ENCODE measurements at regions not wholly inside any gene's neighbourhood (a gene's known extent, or its start where the extent isn't known, plus 50 kb on each side); places are given as distances from the start of the nearest gene placed in this dataset.
A peak's percentile ranks its signal among the peaks of the same experiment; 100 is the strongest.
"Not testable (repeated sequence)": the region's sequence is repeated elsewhere in the genome, so short reads cannot be mapped to it uniquely, and the experiment has no call there.

- H3K27me3 ChIP-seq, H3K36me3 ChIP-seq, H3K4me3 ChIP-seq, DNase-seq, H3K9me3 ChIP-seq: not testable (repeated sequence)
These were observed 1025.2 kb upstream of the SEMA6A start for GRCh38 chr5:117599811-117600210.

- peak; percentile 72 for DNase-seq
- Histone ChIP-seq H3K36me3 (no peaks in the 10 kb centered on the region), H3K4me3 (no peak overlapping the region), H3K27me3 (no peaks in the 10 kb centered on the region), H3K9me3 (no peaks in the 10 kb centered on the region)
These were observed 1019.5 kb upstream of the SEMA6A start for GRCh38 chr5:117594166-117594565.

GRCh38 chr5:117590944-117591343 is 1016.3 kb upstream of the SEMA6A start:
- DNase-seq = no peak
- no peak overlapping the region for H3K4me3 ChIP-seq
- no peaks in the 10 kb centered on the region for H3K9me3 ChIP-seq
- H3K27me3 ChIP-seq = no peaks in the 10 kb centered on the region
- no peaks in the 10 kb centered on the region for H3K36me3 ChIP-seq

- no peak for DNase-seq
- Histone ChIP-seq H3K27me3 (no peaks in the 10 kb centered on the region), H3K4me3 (no peak overlapping the region), H3K36me3 (no peaks in the 10 kb centered on the region), H3K9me3 (no peaks in the 10 kb centered on the region)
These were observed 1014.0 kb upstream of the SEMA6A start for GRCh38 chr5:117588611-117589010.

GRCh38 chr5:117587111-117587510 is 1012.5 kb upstream of the SEMA6A start:
- Histone ChIP-seq H3K36me3 (no peaks in the 10 kb centered on the region), H3K4me3 (no peak overlapping the region), H3K9me3 (no peaks in the 10 kb centered on the region), H3K27me3 (no peaks in the 10 kb centered on the region)
- DNase-seq = no peak

GRCh38 chr5:117568622-117569021 is 994.0 kb upstream of the SEMA6A start:
- DNase-seq = no peak
- Histone ChIP-seq H3K9me3 (no peaks in the 10 kb centered on the region), H3K27me3 (no peaks in the 10 kb centered on the region), H3K36me3 (no peaks in the 10 kb centered on the region), H3K4me3 (no peak overlapping the region)

GRCh38 chr5:117568126-117568525 is 993.5 kb upstream of the SEMA6A start:
- no peaks in the 10 kb centered on the region for H3K27me3 ChIP-seq
- no peaks in the 10 kb centered on the region for H3K9me3 ChIP-seq
- no peak for DNase-seq
- H3K4me3 ChIP-seq = no peak overlapping the region
- no peaks in the 10 kb centered on the region for H3K36me3 ChIP-seq

GRCh38 chr5:117562647-117563046 is 988.0 kb upstream of the SEMA6A start:
- no peak for DNase-seq
- Histone ChIP-seq H3K4me3 (no peak overlapping the region), H3K9me3 (no peaks in the 10 kb centered on the region), H3K36me3 (no peaks in the 10 kb centered on the region), H3K27me3 (no peaks in the 10 kb centered on the region)

- H3K4me3 ChIP-seq = no peak overlapping the region
- H3K27me3 ChIP-seq = no peaks in the 10 kb centered on the region
- H3K36me3 ChIP-seq = no peaks in the 10 kb centered on the region
- DNase-seq = no peak
- H3K9me3 ChIP-seq = no peaks in the 10 kb centered on the region
These were observed 986.9 kb upstream of the SEMA6A start for GRCh38 chr5:117561531-117561930.

- Histone ChIP-seq H3K4me3 (no peak overlapping the region), H3K9me3 (no peaks in the 10 kb centered on the region), H3K27me3 (no peaks in the 10 kb centered on the region), H3K36me3 (no peaks in the 10 kb centered on the region)
- no peak for DNase-seq
These were observed 984.6 kb upstream of the SEMA6A start for GRCh38 chr5:117559005-117559844.

GRCh38 chr5:117551236-117551635 is 976.6 kb upstream of the SEMA6A start:
- no peak for DNase-seq
- no peaks in the 10 kb centered on the region for H3K36me3 ChIP-seq
- H3K27me3 ChIP-seq = no peaks in the 10 kb centered on the region
- H3K9me3 ChIP-seq = no peaks in the 10 kb centered on the region
- no peak overlapping the region for H3K4me3 ChIP-seq

GRCh38 chr5:117547192-117547591 is 972.6 kb upstream of the SEMA6A start:
- no peaks in the 10 kb centered on the region for H3K9me3 ChIP-seq
- no peaks in the 10 kb centered on the region for H3K27me3 ChIP-seq
- no peak for DNase-seq
- H3K4me3 ChIP-seq = no peak overlapping the region
- H3K36me3 ChIP-seq = no peaks in the 10 kb centered on the region

GRCh38 chr5:117539692-117540091 is 965.1 kb upstream of the SEMA6A start:
- H3K27me3 ChIP-seq = no peaks in the 10 kb centered on the region
- DNase-seq = no peak
- H3K9me3 ChIP-seq = no peaks in the 10 kb centered on the region; the same call in 1 of the 2 replicates
- H3K4me3 ChIP-seq = no peak overlapping the region
- no peaks in the 10 kb centered on the region for H3K36me3 ChIP-seq

- H3K9me3 ChIP-seq = peaks cover 3% of the 10 kb centered on the region
- no peak for DNase-seq
- no peak overlapping the region for H3K4me3 ChIP-seq
- H3K36me3 ChIP-seq = no peaks in the 10 kb centered on the region
- no peaks in the 10 kb centered on the region for H3K27me3 ChIP-seq
These were observed 959.2 kb upstream of the SEMA6A start for GRCh38 chr5:117533792-117534191.

- H3K4me3 ChIP-seq, H3K36me3 ChIP-seq, H3K27me3 ChIP-seq, DNase-seq, H3K9me3 ChIP-seq: not testable (repeated sequence)
These were observed 958.5 kb upstream of the SEMA6A start for GRCh38 chr5:117533051-117533670.

- no peak for DNase-seq
- Histone ChIP-seq H3K36me3 (no peaks in the 10 kb centered on the region), H3K4me3 (no peak overlapping the region), H3K9me3 (no peaks in the 10 kb centered on the region), H3K27me3 (no peaks in the 10 kb centered on the region)
These were observed 945.4 kb upstream of the SEMA6A start for GRCh38 chr5:117519957-117520500.

GRCh38 chr5:117504305-117504704 is 929.7 kb upstream of the SEMA6A start:
- H3K27me3 ChIP-seq = no peaks in the 10 kb centered on the region
- H3K36me3 ChIP-seq = no peaks in the 10 kb centered on the region
- no peak overlapping the region for H3K4me3 ChIP-seq
- H3K9me3 ChIP-seq = no peaks in the 10 kb centered on the region
- DNase-seq = no peak

- no peak for DNase-seq
- Histone ChIP-seq H3K36me3 (no peaks in the 10 kb centered on the region), H3K4me3 (no peak overlapping the region), H3K27me3 (no peaks in the 10 kb centered on the region), H3K9me3 (no peaks in the 10 kb centered on the region)
These were observed 923.0 kb upstream of the SEMA6A start for GRCh38 chr5:117497601-117498000.
